ENCODE measurements at regions not wholly inside any gene's neighbourhood (a gene's known extent, or its start where the extent isn't known, plus 50 kb on each side); places are given as distances from the start of the nearest gene placed in this dataset.

DNA sequence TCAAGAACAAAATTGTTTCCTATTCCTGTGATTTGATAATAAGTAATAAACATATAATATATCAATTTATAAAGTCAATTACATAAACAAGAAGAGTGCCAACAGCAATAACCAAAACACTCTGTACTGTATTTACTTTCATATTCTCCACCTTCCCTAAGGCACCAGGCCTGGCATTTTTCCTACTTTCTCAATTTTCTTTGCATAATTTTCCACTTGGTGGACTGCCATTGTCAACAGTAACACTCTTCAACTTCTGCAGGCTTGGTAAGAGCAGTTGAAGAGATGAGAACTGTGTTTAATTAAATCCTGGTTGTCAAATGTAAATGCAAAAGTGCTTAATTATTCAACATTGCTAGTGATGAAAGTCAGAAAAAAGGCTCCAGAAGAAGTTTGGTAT is 229.8 kb upstream of the PLSCR5 start:
- ATAC-seq (ENCODE audit: low FRiP score in 2 of 2) = no peak
- H3K4me1 ChIP-seq = no peaks in the 10 kb centered on the region
- no peaks in the 10 kb centered on the region for H3K27me3 ChIP-seq
- H3K36me3 ChIP-seq = no peaks in the 10 kb centered on the region
- no peak overlapping the region for H3K4me3 ChIP-seq
- TF ChIP-seq, protein P1, sequence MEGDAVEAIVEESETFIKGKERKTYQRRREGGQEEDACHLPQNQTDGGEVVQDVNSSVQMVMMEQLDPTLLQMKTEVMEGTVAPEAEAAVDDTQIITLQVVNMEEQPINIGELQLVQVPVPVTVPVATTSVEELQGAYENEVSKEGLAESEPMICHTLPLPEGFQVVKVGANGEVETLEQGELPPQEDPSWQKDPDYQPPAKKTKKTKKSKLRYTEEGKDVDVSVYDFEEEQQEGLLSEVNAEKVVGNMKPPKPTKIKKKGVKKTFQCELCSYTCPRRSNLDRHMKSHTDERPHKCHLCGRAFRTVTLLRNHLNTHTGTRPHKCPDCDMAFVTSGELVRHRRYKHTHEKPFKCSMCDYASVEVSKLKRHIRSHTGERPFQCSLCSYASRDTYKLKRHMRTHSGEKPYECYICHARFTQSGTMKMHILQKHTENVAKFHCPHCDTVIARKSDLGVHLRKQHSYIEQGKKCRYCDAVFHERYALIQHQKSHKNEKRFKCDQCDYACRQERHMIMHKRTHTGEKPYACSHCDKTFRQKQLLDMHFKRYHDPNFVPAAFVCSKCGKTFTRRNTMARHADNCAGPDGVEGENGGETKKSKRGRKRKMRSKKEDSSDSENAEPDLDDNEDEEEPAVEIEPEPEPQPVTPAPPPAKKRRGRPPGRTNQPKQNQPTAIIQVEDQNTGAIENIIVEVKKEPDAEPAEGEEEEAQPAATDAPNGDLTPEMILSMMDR (IDR thresholded peaks at IDR 0.05) = no peak
- TF ChIP-seq POLR2AphosphoS5 (IDR thresholded peaks at IDR 0.05) = no peak
- TF ChIP-seq POLR2A (IDR thresholded peaks at IDR 0.05) = no peak
- TF ChIP-seq EP300 (IDR thresholded peaks at IDR 0.05) = no peak
- H3K27ac ChIP-seq = no peak overlapping the region
- H3K9me3 ChIP-seq = no peaks in the 10 kb centered on the region
- DNase-seq = no peak

DNA sequence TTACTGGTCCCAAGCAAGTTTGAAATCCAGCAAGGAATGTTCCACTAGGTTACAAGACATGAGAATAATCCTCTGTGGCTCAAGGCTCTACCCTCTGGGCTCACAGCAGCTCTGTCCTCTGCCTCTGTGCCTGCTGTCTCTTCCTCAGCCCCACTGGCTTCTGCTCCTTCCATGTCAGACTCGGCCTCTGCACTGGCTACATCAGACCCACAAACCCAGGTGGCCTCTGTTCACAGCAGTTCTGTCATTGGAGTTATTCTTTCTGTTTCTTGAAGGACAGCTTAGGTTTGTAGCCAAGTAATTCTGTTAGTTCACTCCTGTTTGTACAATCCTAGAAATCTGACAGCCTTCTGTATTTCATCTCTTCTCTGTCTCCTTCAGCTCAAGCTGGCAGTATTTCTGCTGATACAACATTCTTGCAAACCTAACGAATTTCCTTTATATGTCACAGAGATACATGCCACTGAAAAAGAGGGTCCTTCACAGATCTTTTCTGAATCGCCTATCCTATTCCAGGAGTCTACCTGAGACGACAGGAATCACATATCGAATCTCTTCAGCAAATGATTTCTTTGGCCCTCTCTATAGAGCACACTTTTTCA is 227.8 kb upstream of the PLSCR5 start:
- TF ChIP-seq EP300 (IDR thresholded peaks at IDR 0.05) (no peak), POLR2A (IDR thresholded peaks at IDR 0.05) (no peak), POLR2AphosphoS5 (IDR thresholded peaks at IDR 0.05) (no peak)
- TF ChIP-seq, protein P1 (IDR thresholded peaks at IDR 0.05) = no peak
- H3K36me3 ChIP-seq = no peaks in the 10 kb centered on the region
- H3K4me3 ChIP-seq = no peak overlapping the region
- 66 to 73% methylated on average over 5 of the region's 5 CpGs for WGBS, 2 donors
- H3K4me1 ChIP-seq = no peaks in the 10 kb centered on the region
- no peak overlapping the region for H3K27ac ChIP-seq
- peak in 1 of 2 donors; percentile 32 for ATAC-seq (ENCODE audit: low FRiP score in 2 of 2)
- DNase-seq = no peak
- no peaks in the 10 kb centered on the region for H3K27me3 ChIP-seq
- no peaks in the 10 kb centered on the region for H3K9me3 ChIP-seq

DNA sequence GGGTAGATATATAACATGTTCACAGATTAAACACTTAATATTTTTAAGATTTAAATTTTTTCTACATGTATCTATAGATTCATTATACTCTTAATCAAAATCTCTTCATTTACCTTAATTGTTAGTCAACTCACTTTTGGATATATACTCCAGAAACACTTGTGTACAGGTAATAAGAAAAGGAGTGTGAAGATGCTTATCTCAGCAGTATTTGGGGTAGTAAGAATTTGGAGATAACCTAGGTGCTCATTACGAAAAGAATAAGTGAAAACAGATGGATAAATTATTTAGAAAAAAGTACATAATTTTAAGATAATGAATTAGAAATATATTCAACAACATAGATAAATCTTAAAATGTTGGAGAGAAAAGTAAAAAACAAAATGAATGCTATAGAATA is 226.5 kb upstream of the PLSCR5 start:
- H3K4me1 ChIP-seq = no peaks in the 10 kb centered on the region
- TF ChIP-seq POLR2AphosphoS5 (IDR thresholded peaks at IDR 0.05) (no peak), EP300 (IDR thresholded peaks at IDR 0.05) (no peak), POLR2A (IDR thresholded peaks at IDR 0.05) (no peak)
- TF ChIP-seq, protein P1 (IDR thresholded peaks at IDR 0.05) = no peak
- ATAC-seq (ENCODE audit: low FRiP score in 2 of 2) (no peak), DNase-seq (no peak)
- H3K4me3 ChIP-seq = no peak overlapping the region
- H3K27me3 ChIP-seq = no peaks in the 10 kb centered on the region
- H3K9me3 ChIP-seq = no peaks in the 10 kb centered on the region
- H3K27ac ChIP-seq = no peak overlapping the region
- 56 to 77% methylated on average over 1 of the region's 1 CpG for WGBS, 2 donors
- no peaks in the 10 kb centered on the region for H3K36me3 ChIP-seq

DNA sequence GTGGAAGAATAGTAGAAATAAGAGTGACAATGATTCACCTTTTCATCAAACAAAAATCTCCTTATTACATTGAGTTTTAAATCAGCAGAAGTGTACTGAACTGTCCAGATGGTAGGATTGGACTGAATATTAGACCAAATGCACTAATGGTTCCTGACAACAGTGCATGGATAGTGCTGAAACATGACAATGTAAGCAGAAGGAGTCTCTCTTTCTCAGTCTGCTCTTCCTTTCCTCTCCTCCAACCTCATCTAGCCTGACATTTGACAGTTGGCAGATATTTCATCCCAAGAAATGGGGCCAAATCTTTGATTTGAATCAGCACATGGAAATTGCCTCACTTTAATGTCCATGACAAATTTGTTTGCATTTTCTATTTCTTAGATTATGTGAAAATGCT is 225.1 kb upstream of the PLSCR5 start:
- ATAC-seq (ENCODE audit: low FRiP score in 2 of 2) = no peak
- Histone ChIP-seq H3K4me1 (no peaks in the 10 kb centered on the region), H3K9me3 (no peaks in the 10 kb centered on the region), H3K27ac (no peak overlapping the region), H3K27me3 (no peaks in the 10 kb centered on the region), H3K4me3 (no peak overlapping the region), H3K36me3 (no peaks in the 10 kb centered on the region)
- DNase-seq = no peak
- TF ChIP-seq, protein P1 (IDR thresholded peaks at IDR 0.05) = no peak
- TF ChIP-seq EP300 (IDR thresholded peaks at IDR 0.05) = no peak
- TF ChIP-seq POLR2AphosphoS5 (IDR thresholded peaks at IDR 0.05) = no peak
- no peak for TF ChIP-seq POLR2A (IDR thresholded peaks at IDR 0.05)

DNA sequence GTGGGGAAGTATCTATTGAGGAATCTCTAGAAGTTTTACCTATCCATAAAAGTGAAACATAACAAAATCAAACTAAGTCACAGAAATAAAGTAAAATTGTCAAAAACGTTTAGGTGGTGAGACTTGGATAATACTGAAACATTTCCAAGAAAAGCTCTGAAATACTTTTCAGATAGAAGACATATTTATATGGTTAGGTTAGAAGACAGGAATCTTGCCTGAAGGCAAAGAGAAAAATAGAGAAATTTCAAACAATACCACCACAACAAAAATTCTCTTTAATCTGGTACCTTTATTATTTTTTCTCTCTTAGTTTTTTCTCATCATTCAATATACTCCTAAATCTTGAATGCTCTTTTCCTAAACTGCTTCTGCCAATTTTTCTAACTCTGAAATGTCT is 222.7 kb upstream of the PLSCR5 start:
- 8 to 19% methylated on average over 1 of the region's 1 CpG for WGBS, 2 donors

More for the DNA sequence above, 222.7 kb upstream of the PLSCR5 start:
- no peak for ATAC-seq (ENCODE audit: low FRiP score in 2 of 2)
- no peaks in the 10 kb centered on the region for H3K9me3 ChIP-seq
- TF ChIP-seq POLR2A (IDR thresholded peaks at IDR 0.05) (no peak), POLR2AphosphoS5 (IDR thresholded peaks at IDR 0.05) (no peak), EP300 (IDR thresholded peaks at IDR 0.05) (no peak)
- TF ChIP-seq, protein P1 (IDR thresholded peaks at IDR 0.05) = no peak
- no peak overlapping the region for H3K4me3 ChIP-seq
- no peaks in the 10 kb centered on the region for H3K36me3 ChIP-seq
- no peaks in the 10 kb centered on the region for H3K4me1 ChIP-seq
- no peak overlapping the region for H3K27ac ChIP-seq
- no peak for DNase-seq
- H3K27me3 ChIP-seq = no peaks in the 10 kb centered on the region
